ENCODE measurements at regions not wholly inside any gene's neighbourhood (a gene's known extent, or its start where the extent isn't known, plus 50 kb on each side); places are given as distances from the start of the nearest gene placed in this dataset.

GRCh38 chr13:37226971-37227370, 121.5 kb upstream of the CSNK1A1L start:
- TF ChIP-seq KLF6 (CRISPR knock-in tag; IDR thresholded peaks at IDR 0.05) (no peak), MAX (IDR thresholded peaks at IDR 0.05) (no peak), POLR2A (IDR thresholded peaks at IDR 0.05; ENCODE audit: insufficient read depth in 1 of 2, low read depth in 2 of 2, low read length in 2 of 2) (no peak), CTCF (CRISPR knock-in tag; IDR thresholded peaks at IDR 0.05) (no peak), ZKSCAN1 (IDR thresholded peaks at IDR 0.05; ENCODE audit: low read length) (no peak)
- TF ChIP-seq, protein P1, sequence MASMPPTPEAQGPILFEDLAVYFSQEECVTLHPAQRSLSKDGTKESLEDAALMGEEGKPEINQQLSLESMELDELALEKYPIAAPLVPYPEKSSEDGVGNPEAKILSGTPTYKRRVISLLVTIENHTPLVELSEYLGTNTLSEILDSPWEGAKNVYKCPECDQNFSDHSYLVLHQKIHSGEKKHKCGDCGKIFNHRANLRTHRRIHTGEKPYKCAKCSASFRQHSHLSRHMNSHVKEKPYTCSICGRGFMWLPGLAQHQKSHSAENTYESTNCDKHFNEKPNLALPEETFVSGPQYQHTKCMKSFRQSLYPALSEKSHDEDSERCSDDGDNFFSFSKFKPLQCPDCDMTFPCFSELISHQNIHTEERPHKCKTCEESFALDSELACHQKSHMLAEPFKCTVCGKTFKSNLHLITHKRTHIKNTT (CRISPR knock-in tag; IDR thresholded peaks at IDR 0.05), result no peak

All from HepG2 (cell line).